ENCODE measurements at regions not wholly inside any gene's neighbourhood (a gene's known extent, or its start where the extent isn't known, plus 50 kb on each side); places are given as distances from the start of the nearest gene placed in this dataset.
"Not testable (repeated sequence)": the region's sequence is repeated elsewhere in the genome, so short reads cannot be mapped to it uniquely, and the experiment has no call there.

DNA sequence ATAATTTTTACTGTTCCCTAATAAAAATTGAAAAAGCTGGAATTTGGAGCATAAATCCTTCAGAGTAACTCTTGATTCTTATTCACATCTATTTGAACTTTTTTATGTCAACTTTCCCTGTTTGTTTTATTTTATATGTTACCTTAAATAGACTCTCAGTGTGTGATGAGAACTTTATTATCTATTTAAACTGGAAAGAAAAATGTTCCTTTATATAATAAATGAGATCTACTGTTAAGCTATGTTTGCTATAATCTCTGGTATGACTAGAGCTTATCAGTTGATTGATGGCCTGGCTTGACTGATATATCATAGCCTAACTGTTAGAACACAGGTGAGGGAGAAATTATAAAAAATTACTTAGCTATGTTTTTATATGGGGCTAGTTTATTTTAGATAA is 330.6 kb upstream of the EPHA6 start:
- DNase-seq (ENCODE audit: low read depth, low spot score), result no peak

DNA sequence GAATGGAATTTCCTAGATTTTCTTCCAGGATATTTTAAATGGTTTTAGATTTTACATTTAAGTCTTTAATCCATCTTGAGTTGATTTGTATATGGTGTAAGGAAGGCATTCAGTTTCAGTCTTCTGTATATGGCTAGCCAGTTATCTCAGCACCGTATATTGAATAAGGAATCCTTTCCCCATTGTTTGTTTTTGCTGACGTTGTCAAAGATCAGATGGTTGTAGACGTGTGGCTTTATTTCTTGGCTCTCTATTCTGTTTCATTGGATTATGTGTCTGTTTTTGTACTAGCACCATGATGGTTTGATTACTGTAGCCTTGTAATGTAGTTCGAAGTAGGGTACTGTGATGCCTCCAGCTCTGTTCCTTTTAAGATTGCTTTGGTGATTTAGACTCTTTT is 325.7 kb upstream of the EPHA6 start:
- DNase-seq (ENCODE audit: low read depth, low spot score), result no peak

DNA sequence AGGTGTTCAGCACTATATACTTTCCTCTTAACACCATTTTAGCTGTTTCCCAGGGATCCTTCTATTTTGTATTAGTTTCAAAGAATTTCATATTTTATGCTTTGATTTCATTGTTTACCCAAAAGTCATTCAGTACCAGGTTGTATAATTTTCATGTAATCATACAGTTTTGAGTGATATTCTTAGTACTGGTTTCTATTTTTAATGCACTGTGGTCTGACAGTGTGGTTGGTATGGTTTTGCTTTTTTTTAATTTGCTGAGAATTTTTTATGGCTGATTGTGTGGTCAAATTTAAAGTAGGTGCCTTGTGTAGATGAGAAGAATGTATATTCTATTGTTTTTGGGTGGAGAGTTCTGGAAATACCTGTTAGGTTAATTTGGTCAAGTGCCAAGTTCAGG is 323.4 kb upstream of the EPHA6 start:
- DNase-seq (ENCODE audit: low read depth, low spot score), result no peak

DNA sequence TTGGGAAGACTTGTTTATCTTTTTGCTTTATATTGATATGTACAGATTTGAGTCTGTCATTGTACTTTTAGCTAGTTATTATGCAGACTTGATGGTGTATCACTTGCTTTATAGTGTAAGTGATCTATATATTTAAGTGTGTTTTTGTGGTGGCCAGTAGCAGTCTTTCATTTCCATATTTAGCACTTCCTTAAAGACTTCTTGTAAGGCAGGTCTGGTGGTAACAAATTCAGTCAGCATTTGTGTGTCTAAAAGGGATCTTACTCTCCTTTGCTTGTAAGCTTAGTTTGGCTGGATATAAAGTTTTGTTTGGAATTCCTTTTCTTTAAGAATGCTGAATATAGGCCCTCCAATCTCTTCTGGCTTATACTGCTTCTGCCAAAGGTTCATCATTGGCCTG is 322.5 kb upstream of the EPHA6 start:
- no peak for DNase-seq (ENCODE audit: low read depth, low spot score)

DNA sequence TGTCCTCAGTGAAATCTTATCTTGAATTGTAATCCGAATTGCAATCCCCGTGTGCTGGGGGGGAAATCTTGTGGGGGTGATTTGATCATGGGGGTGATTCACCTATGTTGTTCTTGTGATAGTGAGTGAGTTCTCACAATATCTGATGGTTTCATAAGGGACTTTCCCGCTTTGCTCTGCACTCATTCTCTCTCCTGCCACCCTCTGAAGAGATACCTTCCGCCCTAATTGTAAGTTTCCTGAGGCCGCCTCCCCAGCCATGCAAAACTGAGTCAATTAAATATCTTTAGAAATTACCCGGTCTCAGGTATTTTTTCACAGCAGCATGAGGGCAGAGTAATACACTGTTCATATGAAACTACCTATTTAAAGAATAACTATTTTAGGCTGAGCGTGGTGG is 304.1 kb upstream of the EPHA6 start:
- DNase-seq (ENCODE audit: low read depth, low spot score), result no peak

DNA sequence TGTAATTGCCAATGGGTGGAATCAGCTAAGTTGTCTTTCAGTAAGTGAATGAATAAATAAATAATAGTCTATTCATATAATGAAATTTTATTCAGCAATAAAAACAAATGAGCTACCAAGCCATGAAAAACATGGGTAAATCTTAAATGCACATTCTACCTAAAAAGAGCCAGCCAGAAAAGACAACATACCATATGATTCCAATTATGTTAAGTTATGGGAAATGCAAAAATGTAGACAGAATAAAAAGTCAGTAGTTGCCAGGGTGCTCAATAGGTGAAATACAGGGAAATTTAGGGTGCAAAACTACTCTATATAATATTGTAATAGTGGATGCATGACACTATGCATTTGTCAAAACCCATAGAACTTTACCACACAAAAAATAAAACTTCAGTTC is 277.2 kb upstream of the EPHA6 start:
- no peak for DNase-seq (ENCODE audit: low read depth, low spot score)

DNA sequence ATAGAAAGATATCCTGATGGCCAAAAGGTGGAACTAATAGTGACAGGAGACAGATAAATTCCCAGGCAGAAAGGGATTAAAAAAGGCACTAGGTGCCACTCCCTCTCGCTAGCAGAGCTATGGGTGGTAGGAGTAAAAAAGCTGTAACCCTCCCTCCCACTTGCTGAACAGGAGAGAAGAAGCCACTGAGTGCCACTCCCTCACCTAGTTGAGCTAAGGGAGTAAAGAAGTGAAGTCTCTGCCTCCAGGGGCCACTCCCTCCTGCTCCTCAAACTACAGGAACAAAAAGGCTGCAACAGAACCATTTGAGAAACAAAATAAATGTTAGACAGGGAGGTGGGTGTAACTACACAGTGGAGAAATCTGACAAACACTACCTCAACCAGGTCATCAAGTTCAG is 276.2 kb upstream of the EPHA6 start:
- DNase-seq (ENCODE audit: low read depth, low spot score), result no peak

DNA sequence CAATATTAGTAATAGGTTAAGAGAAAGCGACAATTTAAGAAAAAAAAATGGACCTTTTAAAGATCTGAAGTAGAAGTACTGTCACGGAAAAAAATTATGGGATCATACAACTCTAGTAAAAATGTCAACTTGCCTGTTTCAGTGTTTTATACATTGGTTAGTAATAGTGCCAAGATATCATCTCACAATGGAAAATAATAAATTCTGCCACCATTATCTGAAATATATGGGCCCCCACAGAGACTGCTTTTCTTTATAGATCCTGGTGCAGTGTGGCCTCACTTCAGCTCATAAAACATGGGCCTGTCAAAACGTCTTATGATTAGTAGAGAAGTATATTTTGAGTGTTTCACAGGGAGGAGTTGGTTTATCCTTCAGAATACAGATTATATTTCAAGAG is 266.3 kb upstream of the EPHA6 start:
- no peak for DNase-seq (ENCODE audit: low read depth, low spot score)

DNA sequence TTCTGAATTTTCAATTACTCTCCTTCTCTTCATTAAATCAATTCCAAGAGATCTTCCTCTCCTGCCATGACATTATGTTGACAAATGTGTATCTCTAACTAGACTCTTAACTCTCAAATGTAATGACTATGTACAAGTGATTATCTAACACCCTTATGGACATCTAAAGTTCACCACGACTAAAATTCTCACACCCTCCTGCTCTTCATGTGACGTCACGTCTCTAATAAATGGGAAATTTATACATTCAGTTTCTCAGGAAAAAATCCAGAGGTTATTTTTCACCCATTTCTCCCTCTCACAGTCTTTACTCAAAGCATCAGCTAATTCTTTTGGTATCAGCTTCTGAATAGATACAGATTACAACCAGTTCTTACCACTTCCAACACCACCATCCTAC is 237.5 kb upstream of the EPHA6 start:
- DNase-seq (ENCODE audit: low read depth, low spot score), result no peak

DNA sequence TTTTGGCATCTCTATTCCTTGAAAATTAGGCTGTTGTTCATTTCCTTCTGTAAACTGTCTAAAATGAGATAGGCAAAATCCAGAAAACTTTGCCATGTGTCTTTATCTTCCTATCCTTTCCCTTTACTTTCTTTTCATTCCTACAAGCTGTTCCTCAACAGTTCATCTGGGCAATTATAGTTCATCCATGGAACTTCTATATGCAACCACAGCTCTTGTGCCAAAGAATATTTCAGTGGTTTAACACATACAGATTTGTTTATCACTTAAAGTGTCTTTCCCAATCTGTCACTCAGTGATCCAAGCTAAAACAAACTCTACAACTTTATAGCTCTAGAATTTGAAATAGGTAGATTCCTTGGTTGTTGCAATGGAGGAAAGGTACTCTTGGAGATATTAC is 230.3 kb upstream of the EPHA6 start:
- DNase-seq (ENCODE audit: low read depth, low spot score), result no peak

DNA sequence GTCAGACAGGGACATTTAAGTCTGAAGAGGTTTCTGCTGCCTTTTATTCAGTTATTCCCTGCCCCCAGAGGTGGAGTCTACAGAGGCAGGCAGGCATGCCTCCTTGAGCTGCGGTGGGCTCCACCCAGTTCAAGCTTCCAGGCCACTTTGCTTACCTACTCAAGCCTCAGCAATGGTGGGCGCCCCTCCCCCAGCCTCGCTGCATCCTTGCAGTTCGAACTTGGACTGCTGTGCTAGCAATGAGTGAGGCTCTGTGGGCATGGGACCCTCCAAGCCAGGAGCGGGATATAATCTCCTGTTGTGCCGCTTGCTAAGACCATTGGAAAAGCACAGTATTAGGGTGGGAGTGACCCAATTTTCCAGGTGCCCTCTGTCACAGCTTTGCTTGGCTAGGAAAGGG is 207.5 kb upstream of the EPHA6 start:
- not testable (repeated sequence) for DNase-seq (ENCODE audit: low read depth, low spot score)

DNA sequence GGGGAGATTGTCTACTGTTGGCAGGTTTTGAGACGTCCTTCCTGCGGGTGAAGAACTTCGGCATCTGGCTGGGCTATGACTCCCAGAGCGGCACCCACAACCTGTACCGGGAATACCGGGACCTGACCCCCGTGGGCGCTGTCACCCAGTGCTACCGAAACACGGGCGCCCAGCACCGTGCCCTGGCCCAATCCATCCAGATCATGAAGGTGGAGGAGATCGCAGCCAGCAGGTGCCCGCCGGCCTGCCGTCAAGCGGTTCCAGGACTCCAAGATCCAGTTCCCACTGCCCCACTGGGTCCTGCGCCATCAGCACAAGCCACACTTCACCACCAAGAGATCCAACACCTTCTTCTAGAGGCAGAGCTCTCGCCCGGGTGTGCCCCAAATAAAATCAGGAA is 194.9 kb upstream of the EPHA6 start:
- DNase-seq (ENCODE audit: low read depth, low spot score), result peak; percentile 3

DNA sequence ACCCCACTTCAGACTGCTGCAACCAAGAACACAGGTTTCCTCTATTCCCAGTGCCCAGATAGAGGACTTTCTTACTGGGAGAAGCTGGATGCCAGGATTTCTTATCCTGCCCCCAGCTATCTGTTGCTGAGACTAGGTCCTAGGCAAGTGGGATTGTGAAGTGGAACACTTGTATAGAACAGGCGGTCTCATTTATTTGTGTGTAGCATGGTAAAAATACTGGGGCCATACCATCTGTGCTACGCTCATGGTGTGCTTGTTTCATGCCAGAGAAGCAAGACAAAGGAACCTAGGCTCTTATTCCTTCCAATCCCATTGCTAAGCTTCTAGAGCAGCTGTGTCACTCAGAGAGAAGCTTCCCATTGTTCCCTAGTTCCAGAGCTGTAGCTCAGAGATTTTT is 191.5 kb upstream of the EPHA6 start:
- peak; percentile 1 for DNase-seq (ENCODE audit: low read depth, low spot score)

DNA sequence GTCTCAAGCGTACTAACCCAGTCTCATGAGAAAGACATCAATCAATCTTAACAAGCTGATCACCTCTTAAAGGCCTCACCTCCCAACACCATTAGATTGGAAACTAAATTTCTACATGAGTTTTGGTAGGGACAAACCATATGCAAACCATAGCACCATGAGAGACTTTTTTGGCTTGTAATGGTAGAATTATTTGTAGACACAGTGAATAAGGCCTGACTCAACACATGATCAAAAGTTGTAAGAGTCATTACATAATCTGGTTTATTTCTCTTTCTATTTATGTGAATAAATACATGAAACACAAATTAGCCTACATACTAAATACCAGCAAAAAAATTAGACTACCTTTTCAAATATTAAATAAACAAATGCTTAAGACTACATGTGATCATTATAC is 183.3 kb upstream of the EPHA6 start:
- DNase-seq (ENCODE audit: low read depth, low spot score), result no peak

DNA sequence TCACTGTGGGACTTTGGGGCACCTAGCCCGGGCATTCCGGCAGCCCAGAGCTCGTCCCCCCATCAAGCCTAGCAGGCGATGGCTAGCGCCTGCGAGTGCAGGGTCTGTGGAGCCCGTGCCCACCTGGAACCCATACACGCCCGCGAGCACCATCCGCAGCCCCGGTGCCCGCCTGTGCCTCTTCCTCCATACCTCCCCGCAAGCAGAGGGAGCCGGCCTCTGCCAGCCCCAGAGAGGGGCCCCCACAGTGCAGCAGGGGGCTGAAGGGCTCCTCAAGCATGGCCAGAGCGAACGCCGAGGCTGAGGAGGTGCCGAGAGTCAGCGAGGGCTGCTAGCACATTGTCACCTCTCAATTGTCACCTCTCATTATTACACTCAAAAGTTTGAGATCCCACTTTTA is 167.8 kb upstream of the EPHA6 start:
- no peak for DNase-seq (ENCODE audit: low read depth, low spot score)

DNA sequence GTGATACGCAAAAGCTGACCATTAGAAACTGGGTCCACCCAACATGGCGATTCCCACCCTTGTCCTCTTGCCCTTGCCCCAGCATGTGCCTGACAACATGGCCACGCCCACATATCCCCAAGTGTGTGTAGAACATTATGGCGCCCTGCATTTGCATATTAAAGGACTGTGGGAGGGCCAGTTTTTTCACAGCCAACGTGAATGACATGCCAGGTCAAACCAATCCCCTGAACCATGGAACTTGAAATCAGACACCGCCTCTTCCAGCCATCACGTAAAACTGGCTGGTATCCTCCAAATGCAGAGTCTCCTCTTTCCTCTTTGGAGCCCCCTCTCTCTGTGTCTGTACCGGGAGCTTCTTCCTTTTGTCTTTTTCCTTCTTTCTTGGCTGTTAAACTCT is 156.7 kb upstream of the EPHA6 start:
- peak; percentile 44 for DNase-seq (ENCODE audit: low read depth, low spot score)

DNA sequence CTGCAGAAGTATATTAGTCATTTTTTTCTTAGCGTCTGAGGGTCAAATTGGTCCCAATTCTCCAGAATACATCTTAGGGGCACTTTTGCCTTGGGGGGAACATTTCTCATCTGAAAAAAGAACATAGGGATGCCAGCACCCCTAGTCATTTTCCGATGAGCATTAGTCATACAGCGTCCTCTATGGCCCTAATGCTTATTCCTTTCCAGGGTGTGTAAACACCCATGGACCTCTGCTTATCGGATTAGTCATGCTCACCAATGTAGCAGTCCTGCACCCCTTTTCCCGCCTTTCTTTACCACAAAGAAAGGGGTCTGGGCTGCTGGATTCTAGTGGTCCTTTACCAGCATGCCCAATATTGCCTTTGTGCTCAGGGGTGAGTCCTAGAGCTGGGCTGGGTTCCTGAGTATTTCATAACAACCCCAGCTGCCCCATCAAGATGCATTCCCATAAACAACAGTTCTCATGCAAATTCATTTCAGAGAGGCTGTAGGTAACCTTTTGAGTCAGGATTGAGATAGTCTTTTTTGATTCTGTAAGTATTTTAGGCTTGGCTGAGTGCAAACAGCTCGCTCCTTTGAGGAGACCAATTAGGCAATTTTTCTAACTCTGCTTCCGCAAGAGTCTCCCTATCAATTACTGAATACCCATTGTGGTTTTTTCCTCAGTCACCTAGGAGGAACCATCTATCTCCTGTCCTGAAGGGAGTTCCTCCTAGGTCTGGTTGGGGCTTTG is 142.4 kb upstream of the EPHA6 start:
- not testable (repeated sequence) for DNase-seq (ENCODE audit: low read depth, low spot score)

DNA sequence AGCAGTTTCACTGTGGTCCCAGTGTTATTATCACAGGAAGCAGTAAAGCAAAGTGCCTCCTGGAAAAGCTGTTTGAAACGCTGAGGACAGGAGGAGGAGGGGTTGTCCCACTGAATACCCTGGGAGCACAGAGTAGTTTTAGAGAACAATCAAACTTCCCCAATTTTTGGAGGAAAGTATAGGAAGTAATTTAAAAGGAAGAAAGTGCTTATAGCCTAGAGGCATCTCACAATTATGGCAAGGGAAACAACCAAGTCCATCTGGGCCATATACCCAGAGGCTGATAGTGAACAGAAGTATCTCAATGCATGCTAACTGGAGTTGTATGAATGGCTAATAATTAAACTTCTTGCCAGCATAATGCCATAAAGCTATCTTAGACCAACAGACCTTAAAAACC is 137.2 kb upstream of the EPHA6 start:
- no peak for DNase-seq (ENCODE audit: low read depth, low spot score)

DNA sequence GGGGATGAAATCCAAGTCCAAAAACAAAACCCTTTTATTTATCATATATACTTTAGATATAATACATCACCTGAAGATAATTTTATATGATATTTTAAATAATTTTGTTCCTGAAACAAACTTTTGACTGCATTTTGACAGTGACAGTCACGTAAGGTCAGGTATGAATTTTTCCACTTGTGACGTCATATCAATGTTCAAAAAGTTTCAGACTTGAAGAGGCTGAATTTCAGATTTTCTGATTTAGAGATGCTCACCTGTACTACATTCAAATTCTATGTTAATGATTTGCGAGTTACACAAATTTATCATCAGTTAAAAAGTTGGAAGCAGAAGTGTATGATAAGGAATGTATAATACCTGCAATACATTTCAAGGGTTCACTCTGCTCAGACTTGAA is 136.1 kb upstream of the EPHA6 start:
- no peak for DNase-seq (ENCODE audit: low read depth, low spot score)

DNA sequence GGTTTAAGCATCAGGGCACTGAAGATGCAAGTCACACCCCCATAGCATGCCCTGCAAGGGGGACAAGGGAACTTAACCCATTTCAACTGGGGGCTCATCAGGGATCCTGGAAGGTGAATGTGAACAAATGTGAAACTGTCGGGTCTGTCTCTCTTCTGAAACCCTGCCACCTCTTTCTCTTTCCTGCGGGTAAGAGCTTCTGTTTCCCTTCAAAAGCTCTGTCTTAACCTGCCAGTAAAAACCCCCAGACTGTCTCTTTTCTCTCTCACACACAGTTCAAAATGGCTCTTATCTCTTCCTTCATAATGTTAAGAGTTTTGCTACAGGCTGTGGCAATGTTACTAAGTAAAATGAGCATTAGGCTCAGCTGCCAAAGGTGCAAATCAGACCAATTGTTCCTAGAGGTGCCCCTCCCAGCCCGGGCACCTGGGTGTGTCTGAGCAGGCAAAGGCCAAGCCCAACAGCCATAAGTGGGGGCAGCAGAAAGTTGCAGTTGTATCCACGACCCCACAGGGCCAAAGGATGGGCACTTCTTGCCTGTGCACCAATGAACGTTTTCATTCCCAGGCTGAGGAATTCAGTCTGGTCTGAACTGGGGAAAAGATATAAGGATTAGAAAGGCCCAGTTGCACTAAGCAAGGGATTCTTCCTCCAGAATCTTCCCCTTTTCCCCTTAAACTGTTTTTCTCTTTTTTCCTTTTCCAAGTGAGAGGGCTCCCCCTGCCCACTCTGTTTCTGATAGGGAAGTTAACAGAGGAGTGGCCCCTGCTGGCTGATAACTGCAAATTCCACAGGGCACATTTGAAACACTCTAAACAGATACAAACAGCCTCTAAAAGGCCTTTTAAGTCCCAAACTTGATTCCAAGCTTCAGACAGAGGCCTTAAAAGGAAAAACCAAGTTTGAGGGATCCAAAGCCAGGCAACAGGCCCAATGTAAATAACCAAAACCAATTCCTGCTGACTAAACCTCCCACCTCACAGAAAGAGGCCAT is 113.8 kb upstream of the EPHA6 start:
- DNase-seq (ENCODE audit: low read depth, low spot score), result peak; percentile 46

DNA sequence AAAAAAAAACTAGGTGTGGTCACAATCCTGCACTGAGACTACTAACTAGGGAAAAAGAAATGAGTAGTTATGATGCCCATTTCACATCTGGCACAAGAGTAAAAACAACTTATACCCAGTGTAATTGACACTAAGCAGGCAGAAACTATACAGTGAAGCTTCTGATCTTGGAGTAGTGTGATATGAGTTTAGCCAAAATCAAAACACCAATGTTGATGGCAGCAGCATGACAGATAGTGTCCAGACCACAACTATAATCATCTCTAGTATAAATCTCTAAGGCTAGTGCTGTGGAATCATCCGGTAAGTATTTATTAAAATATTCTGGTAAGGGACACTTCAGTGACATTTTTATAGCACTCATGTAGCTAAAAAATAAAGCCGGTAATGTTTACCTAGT is 108.5 kb upstream of the EPHA6 start:
- no peak for DNase-seq (ENCODE audit: low read depth, low spot score)

DNA sequence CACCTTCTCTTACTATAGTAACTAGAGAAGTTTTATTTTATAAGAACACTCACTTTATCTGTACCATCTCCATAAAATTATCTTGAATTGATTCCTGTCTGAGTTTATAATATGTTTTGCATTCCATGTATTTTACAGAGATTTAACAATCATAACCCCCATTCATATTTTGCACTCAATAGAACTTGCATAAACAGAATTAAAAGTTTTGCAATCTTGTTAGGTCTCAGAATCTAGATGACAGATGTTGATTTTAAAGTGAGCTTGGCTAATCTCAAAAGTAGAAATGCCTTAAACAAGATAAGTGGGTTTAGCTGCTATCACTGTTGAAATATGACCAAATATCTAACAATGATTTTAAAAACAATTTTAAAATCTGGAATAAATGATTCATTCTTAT is 107.9 kb upstream of the EPHA6 start:
- DNase-seq (ENCODE audit: low read depth, low spot score), result no peak

DNA sequence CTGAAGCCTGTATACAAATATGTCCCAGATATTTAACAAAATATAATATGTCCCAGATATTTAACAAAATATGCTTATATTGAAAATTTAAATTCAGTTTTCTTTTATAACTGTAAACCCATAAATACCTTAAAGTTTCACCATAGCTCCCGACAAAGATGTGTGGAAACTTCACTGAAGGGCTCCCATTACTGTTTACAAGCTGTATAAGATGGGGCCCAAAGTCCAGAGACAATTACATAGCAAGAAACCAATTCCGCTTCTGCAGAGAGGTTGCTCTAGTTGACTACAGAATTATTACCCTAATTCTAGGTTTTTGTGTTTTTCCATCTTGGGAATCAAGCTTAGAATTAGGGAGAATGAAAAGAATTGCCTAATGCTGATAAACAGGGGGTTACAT is 102.6 kb upstream of the EPHA6 start:
- DNase-seq (ENCODE audit: low read depth, low spot score), result no peak
